Transverse colon (tissue), 3 donors: ENCODE measurements at regions not wholly inside any gene's neighbourhood (a gene's known extent, or its start where the extent isn't known, plus 50 kb on each side); places are given as distances from the start of the nearest gene placed in this dataset.

Experiments used
- EP300 ChIP-seq: sonication (generic); formaldehyde crosslinking; IDR thresholded peaks from one replicate; pipeline ENCODE4 v1.6.1; 2017; ENCODE audit warnings: antibody characterized with exemption, low read depth
- POLR2A ChIP-seq: fragments of 450-650 bp; IDR thresholded peaks from one replicate; pipeline ENCODE4 v1.6.1; 2016; ENCODE audit warnings: antibody characterized with exemption, mild to moderate bottlenecking, moderate library complexity
- TF ChIP-seq, protein P1 (sequence below), 5 experiments: fragments of 200-600 bp in 3 of 5; fragments of 450-650 bp in 2 of 5; sonication (generic) in 3 of 5; IDR thresholded peaks; 1 replicate in 2 of 5; 2 replicates in 3 of 5; pipeline ENCODE4 v1.5.1; 2016 to 2017; ENCODE audit warnings: antibody characterized with exemption in 5 of 5, inconsistent platforms in 3 of 5, mild to moderate bottlenecking in 2 of 5, moderate library complexity in 1 of 5

DNA sequence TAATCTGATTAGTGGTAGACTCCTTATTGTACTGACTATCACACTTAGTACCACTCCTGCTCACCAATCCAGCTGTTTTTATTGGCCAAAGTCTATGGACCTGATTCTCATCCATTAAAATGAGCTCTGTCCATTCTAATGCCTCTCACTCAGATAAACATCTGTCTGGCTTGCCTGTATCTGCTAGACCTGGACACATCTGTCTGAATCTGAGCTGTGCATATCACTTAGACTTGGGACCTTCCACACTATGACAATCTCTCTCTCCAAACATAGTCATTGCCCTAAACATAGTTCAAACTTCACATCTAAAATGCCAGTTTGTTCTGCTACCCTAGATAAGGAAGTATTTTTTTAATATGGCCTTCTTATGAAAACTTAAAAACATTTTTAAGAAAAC, 92.6 kb downstream of the CENPW start:
- TF ChIP-seq, protein P1, sequence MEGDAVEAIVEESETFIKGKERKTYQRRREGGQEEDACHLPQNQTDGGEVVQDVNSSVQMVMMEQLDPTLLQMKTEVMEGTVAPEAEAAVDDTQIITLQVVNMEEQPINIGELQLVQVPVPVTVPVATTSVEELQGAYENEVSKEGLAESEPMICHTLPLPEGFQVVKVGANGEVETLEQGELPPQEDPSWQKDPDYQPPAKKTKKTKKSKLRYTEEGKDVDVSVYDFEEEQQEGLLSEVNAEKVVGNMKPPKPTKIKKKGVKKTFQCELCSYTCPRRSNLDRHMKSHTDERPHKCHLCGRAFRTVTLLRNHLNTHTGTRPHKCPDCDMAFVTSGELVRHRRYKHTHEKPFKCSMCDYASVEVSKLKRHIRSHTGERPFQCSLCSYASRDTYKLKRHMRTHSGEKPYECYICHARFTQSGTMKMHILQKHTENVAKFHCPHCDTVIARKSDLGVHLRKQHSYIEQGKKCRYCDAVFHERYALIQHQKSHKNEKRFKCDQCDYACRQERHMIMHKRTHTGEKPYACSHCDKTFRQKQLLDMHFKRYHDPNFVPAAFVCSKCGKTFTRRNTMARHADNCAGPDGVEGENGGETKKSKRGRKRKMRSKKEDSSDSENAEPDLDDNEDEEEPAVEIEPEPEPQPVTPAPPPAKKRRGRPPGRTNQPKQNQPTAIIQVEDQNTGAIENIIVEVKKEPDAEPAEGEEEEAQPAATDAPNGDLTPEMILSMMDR (IDR thresholded peaks at IDR 0.05), result no peak
- TF ChIP-seq POLR2A, result no peak
- TF ChIP-seq EP300, result no peak
